K562 (cell line): ENCODE measurements at regions not wholly inside any gene's neighbourhood (a gene's known extent, or its start where the extent isn't known, plus 50 kb on each side); places are given as distances from the start of the nearest gene placed in this dataset.

Source experiments
- BRF1 ChIP-seq: IDR thresholded peaks from 3 replicates; pipeline ENCODE4 v1.6.1; 2011; ENCODE audit warnings: borderline replicate concordance, mild to moderate bottlenecking; ENCODE audit not compliant: insufficient read length; ENCODE audit errors: extremely low read depth
- CLOCK ChIP-seq: fragments of 250-450 bp; sonication (Bioruptor Pico); IDR thresholded peaks from 2 replicates; pipeline ENCODE4 v1.4.0; 2020; ENCODE audit warnings: mild to moderate bottlenecking, moderate library complexity, borderline replicate concordance
- ELF4 ChIP-seq: fragments of 450-650 bp; formaldehyde crosslinking; IDR thresholded peaks from 2 replicates; pipeline ENCODE4 v1.4.0; 2022; ENCODE audit warnings: missing genetic modification characterization
- FOXJ3 ChIP-seq: sonication (generic); formaldehyde crosslinking; IDR thresholded peaks from 2 replicates; pipeline ENCODE4 v1.4.0; 2020; ENCODE audit warnings: mild to moderate bottlenecking, missing genetic modification reagents
- HDAC6 ChIP-seq: IDR thresholded peaks from 2 replicates; pipeline ENCODE4 v1.6.1; 2012; ENCODE audit warnings: low read depth, mild to moderate bottlenecking, control low read depth, inconsistent platforms, low read length, moderate library complexity
- L3MBTL2 ChIP-seq: fragments of 450-650 bp; IDR thresholded peaks from 2 replicates; pipeline ENCODE4 v1.6.1; 2016; ENCODE audit warnings: mild to moderate bottlenecking, moderate library complexity
- MEF2D ChIP-seq: conservative IDR thresholded peaks from 2 replicates; pipeline ENCODE4 v1.6.1; 2016; ENCODE audit warnings: low read depth, missing genetic modification characterization, missing compliant biosample characterization
- MTA1 ChIP-seq: fragments of 450-650 bp; IDR thresholded peaks from 2 replicates; pipeline ENCODE4 v1.6.1; 2017; ENCODE audit warnings: borderline replicate concordance
- NCOR1 ChIP-seq: fragments of 450-650 bp; IDR thresholded peaks from 2 replicates; pipeline ENCODE4 v1.6.1; 2016; ENCODE audit warnings: mild to moderate bottlenecking, moderate library complexity
- PML ChIP-seq: IDR thresholded peaks from 2 replicates; pipeline ENCODE4 v1.6.1; 2012; ENCODE audit warnings: low read length, inconsistent platforms
- THRB ChIP-seq: fragments of 450-650 bp; formaldehyde crosslinking; conservative IDR thresholded peaks from 2 replicates; pipeline ENCODE4 v1.4.0; 2022; ENCODE audit warnings: mild to moderate bottlenecking, missing genetic modification characterization
- TRIM25 ChIP-seq: fragments of 450-650 bp; IDR thresholded peaks from 2 replicates; pipeline ENCODE4 v1.7.0; 2016; ENCODE audit warnings: borderline replicate concordance
- ZNF589 ChIP-seq: fragments of 200-800 bp; sonication (Bioruptor generic); IDR thresholded peaks from 2 replicates; pipeline ENCODE4 v1.6.1; 2016; ENCODE audit warnings: low read depth, missing genetic modification characterization, missing compliant biosample characterization
- TF ChIP-seq, protein P1 (sequence below): sonication (generic); formaldehyde crosslinking; IDR thresholded peaks from 2 replicates; pipeline ENCODE4 v1.8.0; 2023; ENCODE audit warnings: mild to moderate bottlenecking, missing genetic modification reagents
- TF ChIP-seq, protein P2 (sequence below): sonication (generic); formaldehyde crosslinking; IDR thresholded peaks from 2 replicates; pipeline ENCODE4 v1.8.0; 2022; ENCODE audit warnings: mild to moderate bottlenecking, missing genetic modification reagents
- TF ChIP-seq, protein P3 (sequence below): fragments of 250-450 bp; sonication (Bioruptor Pico); IDR thresholded peaks from 2 replicates; pipeline ENCODE4 v1.8.0; 2021; ENCODE audit warnings: mild to moderate bottlenecking, moderate library complexity

DNA sequence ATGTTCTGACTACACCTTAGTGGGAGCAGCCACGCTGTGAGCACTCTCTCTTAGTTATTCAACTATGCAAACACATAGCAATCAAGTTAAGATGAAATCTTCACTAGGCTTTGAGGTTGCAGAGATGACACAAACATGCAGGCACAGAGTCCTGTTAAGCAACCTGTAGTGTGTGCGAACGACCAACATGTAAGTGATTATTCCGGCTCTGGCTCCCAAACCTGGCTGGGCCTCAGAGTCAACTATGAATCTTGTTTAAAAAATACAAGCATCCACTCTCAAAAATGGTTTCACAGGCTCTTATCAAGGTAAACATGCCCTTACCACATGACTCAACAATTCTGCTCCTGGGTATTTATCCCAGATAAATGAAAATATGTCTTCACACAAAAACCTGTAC, 91.4 kb downstream of the IRS2 start (continued):
- TF ChIP-seq THRB (CRISPR knock-in tag) (no peak), TRIM25 (no peak), HDAC6 (no peak), L3MBTL2 (peak; percentile 40; the same call in 1 of the 2 replicates), NCOR1 (0 out of 2 replicates have a peak, but pooled peaks have one; percentile 7), CLOCK (CRISPR knock-in tag) (no peak), ZNF589 (CRISPR knock-in tag) (no peak), BRF1 (no peak), FOXJ3 (CRISPR knock-in tag) (no peak), MTA1 (no peak), PML (no peak), MEF2D (tag) (no peak), ELF4 (no peak)
- TF ChIP-seq, protein P1, sequence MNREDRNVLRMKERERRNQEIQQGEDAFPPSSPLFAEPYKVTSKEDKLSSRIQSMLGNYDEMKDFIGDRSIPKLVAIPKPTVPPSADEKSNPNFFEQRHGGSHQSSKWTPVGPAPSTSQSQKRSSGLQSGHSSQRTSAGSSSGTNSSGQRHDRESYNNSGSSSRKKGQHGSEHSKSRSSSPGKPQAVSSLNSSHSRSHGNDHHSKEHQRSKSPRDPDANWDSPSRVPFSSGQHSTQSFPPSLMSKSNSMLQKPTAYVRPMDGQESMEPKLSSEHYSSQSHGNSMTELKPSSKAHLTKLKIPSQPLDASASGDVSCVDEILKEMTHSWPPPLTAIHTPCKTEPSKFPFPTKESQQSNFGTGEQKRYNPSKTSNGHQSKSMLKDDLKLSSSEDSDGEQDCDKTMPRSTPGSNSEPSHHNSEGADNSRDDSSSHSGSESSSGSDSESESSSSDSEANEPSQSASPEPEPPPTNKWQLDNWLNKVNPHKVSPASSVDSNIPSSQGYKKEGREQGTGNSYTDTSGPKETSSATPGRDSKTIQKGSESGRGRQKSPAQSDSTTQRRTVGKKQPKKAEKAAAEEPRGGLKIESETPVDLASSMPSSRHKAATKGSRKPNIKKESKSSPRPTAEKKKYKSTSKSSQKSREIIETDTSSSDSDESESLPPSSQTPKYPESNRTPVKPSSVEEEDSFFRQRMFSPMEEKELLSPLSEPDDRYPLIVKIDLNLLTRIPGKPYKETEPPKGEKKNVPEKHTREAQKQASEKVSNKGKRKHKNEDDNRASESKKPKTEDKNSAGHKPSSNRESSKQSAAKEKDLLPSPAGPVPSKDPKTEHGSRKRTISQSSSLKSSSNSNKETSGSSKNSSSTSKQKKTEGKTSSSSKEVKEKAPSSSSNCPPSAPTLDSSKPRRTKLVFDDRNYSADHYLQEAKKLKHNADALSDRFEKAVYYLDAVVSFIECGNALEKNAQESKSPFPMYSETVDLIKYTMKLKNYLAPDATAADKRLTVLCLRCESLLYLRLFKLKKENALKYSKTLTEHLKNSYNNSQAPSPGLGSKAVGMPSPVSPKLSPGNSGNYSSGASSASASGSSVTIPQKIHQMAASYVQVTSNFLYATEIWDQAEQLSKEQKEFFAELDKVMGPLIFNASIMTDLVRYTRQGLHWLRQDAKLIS: no peak
- TF ChIP-seq, protein P2, sequence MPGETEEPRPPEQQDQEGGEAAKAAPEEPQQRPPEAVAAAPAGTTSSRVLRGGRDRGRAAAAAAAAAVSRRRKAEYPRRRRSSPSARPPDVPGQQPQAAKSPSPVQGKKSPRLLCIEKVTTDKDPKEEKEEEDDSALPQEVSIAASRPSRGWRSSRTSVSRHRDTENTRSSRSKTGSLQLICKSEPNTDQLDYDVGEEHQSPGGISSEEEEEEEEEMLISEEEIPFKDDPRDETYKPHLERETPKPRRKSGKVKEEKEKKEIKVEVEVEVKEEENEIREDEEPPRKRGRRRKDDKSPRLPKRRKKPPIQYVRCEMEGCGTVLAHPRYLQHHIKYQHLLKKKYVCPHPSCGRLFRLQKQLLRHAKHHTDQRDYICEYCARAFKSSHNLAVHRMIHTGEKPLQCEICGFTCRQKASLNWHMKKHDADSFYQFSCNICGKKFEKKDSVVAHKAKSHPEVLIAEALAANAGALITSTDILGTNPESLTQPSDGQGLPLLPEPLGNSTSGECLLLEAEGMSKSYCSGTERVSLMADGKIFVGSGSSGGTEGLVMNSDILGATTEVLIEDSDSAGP (CRISPR knock-in tag): no peak
- TF ChIP-seq, protein P3, sequence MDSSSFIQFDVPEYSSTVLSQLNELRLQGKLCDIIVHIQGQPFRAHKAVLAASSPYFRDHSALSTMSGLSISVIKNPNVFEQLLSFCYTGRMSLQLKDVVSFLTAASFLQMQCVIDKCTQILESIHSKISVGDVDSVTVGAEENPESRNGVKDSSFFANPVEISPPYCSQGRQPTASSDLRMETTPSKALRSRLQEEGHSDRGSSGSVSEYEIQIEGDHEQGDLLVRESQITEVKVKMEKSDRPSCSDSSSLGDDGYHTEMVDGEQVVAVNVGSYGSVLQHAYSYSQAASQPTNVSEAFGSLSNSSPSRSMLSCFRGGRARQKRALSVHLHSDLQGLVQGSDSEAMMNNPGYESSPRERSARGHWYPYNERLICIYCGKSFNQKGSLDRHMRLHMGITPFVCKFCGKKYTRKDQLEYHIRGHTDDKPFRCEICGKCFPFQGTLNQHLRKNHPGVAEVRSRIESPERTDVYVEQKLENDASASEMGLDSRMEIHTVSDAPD: no peak
